GM12872 (cell line): ENCODE measurements at regions not wholly inside any gene's neighbourhood (a gene's known extent, or its start where the extent isn't known, plus 50 kb on each side); places are given as distances from the start of the nearest gene placed in this dataset.

Experiments used
- TF ChIP-seq, protein P1 (sequence below): IDR thresholded peaks from 3 replicates; pipeline ENCODE4 v1.5.1; 2011; ENCODE audit warnings: low read depth, mild to moderate bottlenecking, low read length, moderate library complexity; ENCODE audit not compliant: insufficient read depth

DNA sequence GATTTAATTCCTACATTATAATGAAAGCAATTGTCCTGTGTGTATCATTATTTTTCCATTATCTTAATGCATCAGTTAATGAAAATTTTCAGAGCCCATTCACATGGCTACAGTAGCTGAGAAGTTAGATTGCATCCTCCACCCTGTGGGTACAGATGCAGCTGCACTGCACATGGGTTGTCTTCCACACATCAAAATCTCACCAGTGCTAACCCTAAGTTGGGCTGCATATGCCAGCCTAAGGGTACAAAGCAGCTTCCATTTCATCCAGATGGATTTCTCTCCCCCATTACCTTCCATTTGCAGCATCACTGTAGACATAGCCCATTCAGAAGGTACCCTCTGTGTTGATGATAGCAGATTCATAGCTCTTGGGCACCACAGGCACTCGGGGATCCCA, 74.7 kb upstream of the WDR11 start:
- TF ChIP-seq, protein P1, sequence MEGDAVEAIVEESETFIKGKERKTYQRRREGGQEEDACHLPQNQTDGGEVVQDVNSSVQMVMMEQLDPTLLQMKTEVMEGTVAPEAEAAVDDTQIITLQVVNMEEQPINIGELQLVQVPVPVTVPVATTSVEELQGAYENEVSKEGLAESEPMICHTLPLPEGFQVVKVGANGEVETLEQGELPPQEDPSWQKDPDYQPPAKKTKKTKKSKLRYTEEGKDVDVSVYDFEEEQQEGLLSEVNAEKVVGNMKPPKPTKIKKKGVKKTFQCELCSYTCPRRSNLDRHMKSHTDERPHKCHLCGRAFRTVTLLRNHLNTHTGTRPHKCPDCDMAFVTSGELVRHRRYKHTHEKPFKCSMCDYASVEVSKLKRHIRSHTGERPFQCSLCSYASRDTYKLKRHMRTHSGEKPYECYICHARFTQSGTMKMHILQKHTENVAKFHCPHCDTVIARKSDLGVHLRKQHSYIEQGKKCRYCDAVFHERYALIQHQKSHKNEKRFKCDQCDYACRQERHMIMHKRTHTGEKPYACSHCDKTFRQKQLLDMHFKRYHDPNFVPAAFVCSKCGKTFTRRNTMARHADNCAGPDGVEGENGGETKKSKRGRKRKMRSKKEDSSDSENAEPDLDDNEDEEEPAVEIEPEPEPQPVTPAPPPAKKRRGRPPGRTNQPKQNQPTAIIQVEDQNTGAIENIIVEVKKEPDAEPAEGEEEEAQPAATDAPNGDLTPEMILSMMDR = no peak

DNA sequence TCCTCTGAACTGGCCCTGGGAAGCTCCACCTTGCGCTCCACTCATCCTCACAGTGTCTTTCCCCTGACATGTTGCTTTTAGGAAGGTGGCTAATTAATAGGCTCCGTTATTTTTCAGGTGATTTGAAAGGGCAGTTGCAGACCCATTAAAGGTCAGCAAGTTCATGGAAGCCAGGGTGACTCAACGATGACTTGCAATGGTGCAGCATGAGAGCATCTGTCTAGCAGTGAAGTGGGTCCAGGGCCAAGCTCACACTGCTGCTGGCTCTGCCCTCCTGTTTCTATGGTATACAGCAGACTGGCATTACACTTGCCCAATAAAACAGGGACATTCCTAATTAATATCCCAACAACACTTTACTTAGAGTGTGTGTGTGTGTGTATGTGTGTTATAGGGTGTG, 68.8 kb upstream of the WDR11 start:
- TF ChIP-seq, protein P1 = no peak

DNA sequence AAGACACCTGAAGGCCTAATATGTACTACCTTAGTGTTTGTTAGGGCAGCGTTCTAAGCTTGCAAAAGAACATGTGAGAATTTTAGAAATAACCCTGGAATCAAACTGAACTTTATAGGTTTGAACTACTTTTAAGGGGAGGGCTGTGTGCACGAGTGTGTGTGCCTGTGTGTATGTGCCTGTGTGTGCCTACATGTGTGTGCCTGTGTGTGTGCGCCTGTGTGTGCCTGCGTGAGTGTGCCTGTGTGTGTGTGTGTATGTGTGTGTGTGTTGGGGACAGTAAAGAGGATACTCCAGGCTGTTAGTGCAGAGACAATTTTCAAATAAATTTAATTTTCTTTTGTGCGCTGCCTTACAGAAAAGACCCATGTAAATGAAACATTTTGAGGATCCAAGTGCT, 68.1 kb upstream of the WDR11 start:
- TF ChIP-seq, protein P1 = no peak

DNA sequence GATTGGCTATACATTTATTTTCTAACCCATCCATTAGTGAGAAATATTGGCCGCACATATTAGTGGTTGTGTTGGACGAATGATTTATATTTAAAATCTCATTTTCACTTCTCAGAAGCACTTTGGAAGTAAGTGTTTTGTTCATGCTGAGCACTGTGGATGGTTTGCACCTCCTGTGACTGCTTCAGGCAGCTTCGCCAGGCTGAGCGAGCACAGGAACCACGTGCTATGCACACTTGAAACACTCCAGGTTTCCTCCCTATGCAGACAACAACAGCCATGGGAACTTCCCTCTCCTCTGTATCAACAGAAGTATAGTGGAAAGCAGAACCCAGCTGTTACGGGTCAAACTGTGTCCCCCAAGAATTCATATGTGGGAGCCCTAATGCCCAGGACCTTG, 67.3 kb upstream of the WDR11 start:
- TF ChIP-seq, protein P1 = no peak

DNA sequence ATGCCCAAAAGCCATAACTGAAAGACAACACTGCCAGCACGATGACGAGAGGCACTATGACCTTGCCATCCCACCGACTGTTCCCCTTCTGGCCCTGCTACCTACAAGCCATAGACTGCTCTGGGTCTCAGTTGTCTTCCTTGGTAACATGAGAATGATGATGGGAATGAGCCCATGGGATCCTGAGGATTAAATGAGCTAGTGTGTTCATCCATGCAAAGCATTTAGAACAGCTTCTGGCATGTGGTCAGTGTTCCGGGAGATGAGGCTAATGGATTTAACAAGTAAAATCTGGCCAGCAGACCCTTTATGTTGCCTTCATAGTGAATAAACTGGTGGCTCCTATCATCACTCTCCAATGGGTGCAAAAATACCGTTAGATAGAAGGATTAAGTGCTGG, 62.4 kb upstream of the WDR11 start:
- TF ChIP-seq, protein P1 = no peak

DNA sequence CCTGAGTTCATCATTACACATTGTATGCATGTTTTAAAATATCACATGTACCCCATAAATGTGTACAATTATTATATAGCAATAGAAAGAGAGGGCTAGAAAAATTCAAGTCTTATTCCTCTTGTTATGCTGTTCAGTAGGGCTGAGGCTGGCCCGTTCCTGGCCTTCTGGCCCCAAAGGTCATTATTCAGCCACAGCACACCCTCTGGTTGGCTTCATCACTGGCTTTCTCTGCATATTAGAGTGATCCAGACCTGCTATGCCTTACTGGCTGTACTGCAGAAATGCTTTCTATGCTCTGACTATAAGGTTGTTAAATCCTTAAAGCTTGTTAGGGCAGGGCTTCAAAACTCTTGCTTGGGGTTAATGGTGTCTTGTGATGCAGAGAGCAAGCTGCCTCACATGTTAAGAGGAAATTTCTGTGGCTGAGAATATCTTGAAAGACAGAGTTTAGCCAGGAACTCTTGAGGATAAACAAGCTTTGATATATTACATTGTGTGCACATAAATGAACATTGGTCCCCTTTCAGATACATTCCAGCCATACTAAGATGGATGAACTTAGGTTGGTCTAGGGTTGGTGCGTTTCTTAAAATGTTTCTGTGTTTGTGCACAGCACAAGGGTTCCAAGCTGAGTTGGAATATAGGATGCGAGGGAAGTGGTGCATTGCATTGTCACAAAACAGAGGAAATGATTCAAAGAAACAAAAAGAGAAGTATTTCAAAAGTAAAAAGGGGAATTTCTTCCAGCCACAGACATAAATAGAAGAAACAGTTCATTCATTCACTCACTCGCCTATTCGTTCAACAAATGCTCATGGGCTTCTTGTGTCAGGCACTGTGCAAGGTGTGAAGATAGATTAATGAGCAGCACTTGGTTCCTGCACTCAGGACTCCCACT, 61.6 kb upstream of the WDR11 start:
- TF ChIP-seq, protein P1 = no peak

DNA sequence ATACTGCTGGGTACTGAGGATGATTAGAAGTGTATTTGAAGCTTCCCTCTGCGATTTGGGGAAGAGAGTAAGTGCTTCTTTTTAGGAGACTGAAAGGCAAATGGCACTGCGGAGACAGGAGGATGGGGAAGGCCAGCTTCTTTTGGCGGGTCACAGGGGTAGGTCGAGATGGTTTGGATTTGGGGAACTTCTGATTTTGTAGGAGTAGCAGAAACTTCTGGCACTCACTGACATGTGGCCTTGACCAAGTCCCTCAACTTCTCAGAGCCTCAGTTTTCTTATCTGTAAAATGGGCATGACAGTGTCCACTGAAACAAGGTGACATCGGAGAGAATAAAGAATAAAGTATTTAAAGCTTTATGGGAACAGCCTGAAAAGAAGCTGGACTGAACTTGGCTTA, 59.8 kb upstream of the WDR11 start:
- TF ChIP-seq, protein P1 = no peak
